Loucy (cell line): ENCODE measurements at regions not wholly inside any gene's neighbourhood (a gene's known extent, or its start where the extent isn't known, plus 50 kb on each side); places are given as distances from the start of the nearest gene placed in this dataset.

Source experiments
- H2AFZ ChIP-seq: fragments of 200-600 bp; sonication (generic); 2 replicates; pipeline ENCODE4 v1.6.0; 2016; ENCODE audit warnings: antibody characterized with exemption, mild to moderate bottlenecking, low read length, moderate library complexity
- H3F3A ChIP-seq: fragments of 200-600 bp; 2 replicates; pipeline ENCODE4 v1.6.0; 2016; ENCODE audit warnings: antibody characterized with exemption, low read depth, mild to moderate bottlenecking
- H3K27me3 ChIP-seq: fragments of 200-600 bp; sonication (generic); 2 replicates; pipeline ENCODE4 v1.6.1; 2014; ENCODE audit warnings: low read length, mild to moderate bottlenecking; ENCODE audit not compliant: insufficient read depth, poor library complexity, severe bottlenecking
- H3K36me3 ChIP-seq: fragments of 200-600 bp; sonication (generic); 2 replicates; pipeline ENCODE4 v1.6.1; 2016; ENCODE audit warnings: low read length; ENCODE audit not compliant: insufficient read depth
- H3K4me1 ChIP-seq: fragments of 200-600 bp; sonication (generic); 2 replicates; pipeline ENCODE4 v1.5.1; 2014; ENCODE audit warnings: low read length, mild to moderate bottlenecking; ENCODE audit not compliant: insufficient read depth, poor library complexity, severe bottlenecking
- H3K4me2 ChIP-seq: fragments of 200-600 bp; sonication (generic); 2 replicates; pipeline ENCODE4 v1.6.0; 2014; ENCODE audit warnings: antibody characterized with exemption, low read length, low read depth, mild to moderate bottlenecking; ENCODE audit not compliant: poor library complexity, severe bottlenecking
- H3K4me3 ChIP-seq: fragments of 200-600 bp; sonication (generic); 2 replicates; pipeline ENCODE4 v1.5.1; 2014; ENCODE audit warnings: low read length, mild to moderate bottlenecking, mixed read lengths; ENCODE audit not compliant: poor library complexity, severe bottlenecking
- H3K79me2 ChIP-seq: fragments of 200-600 bp; sonication (generic); 2 replicates; pipeline ENCODE4 v1.6.1; 2014; ENCODE audit warnings: low read length; ENCODE audit not compliant: insufficient read depth
- H3K9ac ChIP-seq: fragments of 200-600 bp; sonication (generic); 2 replicates; pipeline ENCODE4 v1.6.0; 2014; ENCODE audit warnings: mild to moderate bottlenecking, low read depth, low read length, moderate library complexity; ENCODE audit not compliant: poor library complexity, severe bottlenecking
- H3K9me2 ChIP-seq: fragments of 200-600 bp; sonication (generic); replicated peaks from 2 replicates; pipeline ENCODE4 v1.6.1; 2016; ENCODE audit warnings: low read depth, low read length, mixed read lengths
- H3K9me3 ChIP-seq: fragments of 200-600 bp; sonication (generic); 2 replicates; pipeline ENCODE4 v1.6.1; 2014; ENCODE audit warnings: mild to moderate bottlenecking, antibody characterized with exemption, low read length, low read depth; ENCODE audit not compliant: insufficient read depth
- H4K20me1 ChIP-seq: fragments of 200-600 bp; sonication (generic); 2 replicates; pipeline ENCODE4 v1.6.0; 2014; ENCODE audit warnings: antibody characterized with exemption, low read length, mild to moderate bottlenecking; ENCODE audit not compliant: insufficient read depth, poor library complexity, severe bottlenecking
- EZH2phosphoT487 ChIP-seq: fragments of 200-600 bp; IDR thresholded peaks from 2 replicates; pipeline ENCODE4 v1.6.1; 2018; ENCODE audit warnings: antibody characterized with exemption, mild to moderate bottlenecking, moderate library complexity, borderline replicate concordance
- TF ChIP-seq, protein P1 (sequence below): fragments of 200-600 bp; sonication (generic); conservative IDR thresholded peaks from 2 replicates; pipeline ENCODE4 v1.5.1; 2014; ENCODE audit warnings: mild to moderate bottlenecking, antibody characterized with exemption, low read length

DNA sequence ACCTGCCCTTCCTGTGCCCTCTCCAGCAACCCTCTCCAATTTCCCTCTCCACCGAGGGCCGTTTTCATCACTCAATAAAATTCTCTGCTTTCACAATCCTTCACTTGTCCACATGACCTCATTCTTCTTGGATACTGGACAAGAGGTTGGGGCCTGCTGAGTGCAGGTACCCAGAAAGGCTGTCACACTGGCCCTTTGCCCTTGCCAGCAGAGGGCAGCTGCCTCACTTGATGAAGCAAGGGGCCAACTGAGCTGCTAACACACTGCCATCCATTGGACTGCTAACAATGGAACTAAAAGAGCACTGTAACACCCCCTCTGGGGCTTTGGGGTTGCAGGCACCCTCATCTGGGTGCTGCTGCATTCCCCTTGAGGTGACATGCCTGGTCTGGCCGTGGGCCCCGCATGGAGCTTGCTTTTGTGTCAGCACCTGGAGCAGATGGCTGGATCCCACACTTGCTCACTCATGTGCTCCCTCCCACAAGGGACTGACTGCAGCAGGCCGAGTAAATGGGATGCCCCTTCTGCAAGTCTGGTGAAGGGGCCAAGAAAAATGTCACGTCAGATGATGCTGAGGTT lies 308.1 kb upstream of the ADCY2 start:
- H3K79me2 ChIP-seq, result no peaks in the 10 kb centered on the region
- H2AFZ ChIP-seq, result no peak overlapping the region
- no peak overlapping the region for H3K4me2 ChIP-seq
- H3K27me3 ChIP-seq, result no peaks in the 10 kb centered on the region
- no peaks in the 10 kb centered on the region for H3F3A ChIP-seq
- H3K36me3 ChIP-seq, result no peaks in the 10 kb centered on the region
- TF ChIP-seq, protein P1, sequence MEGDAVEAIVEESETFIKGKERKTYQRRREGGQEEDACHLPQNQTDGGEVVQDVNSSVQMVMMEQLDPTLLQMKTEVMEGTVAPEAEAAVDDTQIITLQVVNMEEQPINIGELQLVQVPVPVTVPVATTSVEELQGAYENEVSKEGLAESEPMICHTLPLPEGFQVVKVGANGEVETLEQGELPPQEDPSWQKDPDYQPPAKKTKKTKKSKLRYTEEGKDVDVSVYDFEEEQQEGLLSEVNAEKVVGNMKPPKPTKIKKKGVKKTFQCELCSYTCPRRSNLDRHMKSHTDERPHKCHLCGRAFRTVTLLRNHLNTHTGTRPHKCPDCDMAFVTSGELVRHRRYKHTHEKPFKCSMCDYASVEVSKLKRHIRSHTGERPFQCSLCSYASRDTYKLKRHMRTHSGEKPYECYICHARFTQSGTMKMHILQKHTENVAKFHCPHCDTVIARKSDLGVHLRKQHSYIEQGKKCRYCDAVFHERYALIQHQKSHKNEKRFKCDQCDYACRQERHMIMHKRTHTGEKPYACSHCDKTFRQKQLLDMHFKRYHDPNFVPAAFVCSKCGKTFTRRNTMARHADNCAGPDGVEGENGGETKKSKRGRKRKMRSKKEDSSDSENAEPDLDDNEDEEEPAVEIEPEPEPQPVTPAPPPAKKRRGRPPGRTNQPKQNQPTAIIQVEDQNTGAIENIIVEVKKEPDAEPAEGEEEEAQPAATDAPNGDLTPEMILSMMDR, result no peak
- TF ChIP-seq EZH2phosphoT487, result no peak
- H3K4me1 ChIP-seq, result no peaks in the 10 kb centered on the region
- no peaks in the 10 kb centered on the region for H4K20me1 ChIP-seq
- H3K4me3 ChIP-seq, result no peak overlapping the region
- H3K9me2 ChIP-seq, result no peaks in the 10 kb centered on the region
- H3K9me3 ChIP-seq, result peaks cover 4% of the 10 kb centered on the region; the same call in 1 of the 2 replicates
- H3K9ac ChIP-seq, result no peak overlapping the region

DNA sequence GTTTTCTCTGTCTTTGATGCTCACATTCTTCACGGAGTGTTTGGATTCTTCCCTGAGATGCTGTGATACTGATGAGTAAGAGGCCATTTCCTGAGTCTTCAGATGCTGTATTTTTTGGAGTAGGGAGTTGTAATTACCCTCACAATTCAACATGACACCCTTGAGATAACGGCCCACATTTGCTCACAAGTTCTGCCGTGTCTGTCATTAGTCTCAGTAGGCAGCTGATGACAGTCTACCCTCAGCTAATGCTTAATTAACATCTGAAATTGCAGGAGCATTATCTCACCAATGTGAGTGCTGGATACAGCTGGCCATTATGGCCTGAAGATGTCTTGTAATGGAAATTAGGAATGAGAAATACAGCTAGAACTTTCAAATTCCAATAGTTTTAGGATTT lies 307.1 kb upstream of the ADCY2 start:
- Histone ChIP-seq H3F3A (no peaks in the 10 kb centered on the region), H3K36me3 (no peaks in the 10 kb centered on the region), H3K79me2 (no peaks in the 10 kb centered on the region), H3K4me3 (no peak overlapping the region), H3K27me3 (no peaks in the 10 kb centered on the region), H3K4me2 (no peak overlapping the region), H3K4me1 (no peaks in the 10 kb centered on the region), H3K9ac (no peak overlapping the region), H3K9me2 (no peaks in the 10 kb centered on the region), H3K9me3 (no peaks in the 10 kb centered on the region; the same call in 1 of the 2 replicates), H2AFZ (no peak overlapping the region), H4K20me1 (no peaks in the 10 kb centered on the region)
- TF ChIP-seq EZH2phosphoT487, result no peak
- TF ChIP-seq, protein P1, result no peak

DNA sequence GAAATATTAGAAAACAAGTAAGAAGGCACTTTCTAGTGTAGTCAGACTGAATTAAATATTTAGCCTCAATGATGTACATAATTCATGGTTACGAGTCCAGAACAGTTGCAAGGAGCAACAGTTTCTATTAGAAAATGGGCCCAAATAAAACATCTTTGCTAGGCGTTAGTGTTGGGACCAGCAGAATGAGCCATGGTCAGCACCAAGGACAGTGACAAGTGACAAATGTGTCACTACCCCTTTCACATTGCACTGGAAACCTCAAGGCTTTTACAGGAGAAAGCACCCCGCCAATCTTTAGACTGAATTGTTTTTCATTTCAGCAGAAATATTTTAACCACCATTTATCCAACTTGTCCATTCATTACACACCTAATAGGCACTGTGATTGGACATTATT lies 301.3 kb upstream of the ADCY2 start:
- Histone ChIP-seq H3K9me3 (no peaks in the 10 kb centered on the region; the same call in 1 of the 2 replicates), H3K27me3 (no peaks in the 10 kb centered on the region), H3K9me2 (no peaks in the 10 kb centered on the region), H3F3A (no peaks in the 10 kb centered on the region), H3K79me2 (no peaks in the 10 kb centered on the region), H3K36me3 (no peaks in the 10 kb centered on the region), H4K20me1 (no peaks in the 10 kb centered on the region), H3K4me3 (no peak overlapping the region), H3K4me1 (no peaks in the 10 kb centered on the region), H3K4me2 (no peak overlapping the region), H2AFZ (no peak overlapping the region), H3K9ac (no peak overlapping the region)
- no peak for TF ChIP-seq EZH2phosphoT487
- TF ChIP-seq, protein P1, result no peak
